T-helper 17 cell (primary cell): ENCODE measurements at regions not wholly inside any gene's neighbourhood (a gene's known extent, or its start where the extent isn't known, plus 50 kb on each side); places are given as distances from the start of the nearest gene placed in this dataset.

Experiments used
- ATAC-seq: fragments of 150-1000 bp; cut with Tn5 transposase; 2 replicates; pipeline ENCODE4 v1.10.0; 2021; ENCODE audit warnings: mild to moderate bottlenecking, moderate library complexity
- DNase-seq, 3 donors: peaks; one replicate each; pipeline versions ENCODE4 v3.0.0 to v3.0.0-alpha.2; 2020 to 2021
- H3K9me3 ChIP-seq: one replicate; pipeline ENCODE4 v1.7.0; 2013; ENCODE audit warnings: low read length, mild to moderate bottlenecking; ENCODE audit not compliant: control insufficient read depth, poor library complexity, severe bottlenecking
- H3K27ac Mint-ChIP-seq: one replicate; pipeline ENCODE4 v1.8.0; 2022; ENCODE audit warnings: mild to moderate bottlenecking, moderate library complexity, mixed read lengths
- H3K27me3 Mint-ChIP-seq: one replicate; pipeline ENCODE4 v1.8.0; 2022; ENCODE audit warnings: mixed read lengths
- H3K36me3 Mint-ChIP-seq: one replicate; pipeline ENCODE4 v1.8.0; 2022; ENCODE audit warnings: low read depth, mixed read lengths
- H3K4me1 Mint-ChIP-seq: one replicate; pipeline ENCODE4 v1.8.0; 2022; ENCODE audit warnings: mild to moderate bottlenecking, mixed read lengths
- H3K4me3 Mint-ChIP-seq: one replicate; pipeline ENCODE4 v1.8.0; 2022; ENCODE audit warnings: mild to moderate bottlenecking, moderate library complexity, mixed read lengths

DNA sequence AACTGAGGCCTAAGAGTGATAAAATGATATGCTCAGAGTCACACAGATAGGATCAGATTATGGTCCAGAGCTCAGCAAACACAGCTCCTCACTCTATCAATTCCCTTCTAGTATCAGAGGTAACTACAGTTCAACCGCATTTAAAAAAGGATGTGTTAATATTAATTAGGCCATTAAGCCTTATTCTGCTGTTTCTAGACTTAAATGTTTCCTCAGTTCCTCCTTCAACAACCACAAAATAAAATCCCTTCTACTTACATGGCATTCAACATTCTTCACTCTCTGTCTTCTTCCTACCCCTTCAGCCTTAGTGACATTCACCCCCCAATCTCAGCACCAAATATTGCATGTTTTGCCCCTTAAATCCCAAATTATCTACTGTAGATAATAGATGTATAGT lies 254.9 kb downstream of the PLPP3 start:
- H3K4me3 Mint-ChIP-seq: no peak overlapping the region
- H3K27me3 Mint-ChIP-seq: no peaks in the 10 kb centered on the region
- DNase-seq: no peak
- no peak for ATAC-seq
- no peaks in the 10 kb centered on the region for H3K4me1 Mint-ChIP-seq
- no peaks in the 10 kb centered on the region for H3K36me3 Mint-ChIP-seq
- H3K9me3 ChIP-seq: no peaks in the 10 kb centered on the region
- H3K27ac Mint-ChIP-seq: no peak overlapping the region

DNA sequence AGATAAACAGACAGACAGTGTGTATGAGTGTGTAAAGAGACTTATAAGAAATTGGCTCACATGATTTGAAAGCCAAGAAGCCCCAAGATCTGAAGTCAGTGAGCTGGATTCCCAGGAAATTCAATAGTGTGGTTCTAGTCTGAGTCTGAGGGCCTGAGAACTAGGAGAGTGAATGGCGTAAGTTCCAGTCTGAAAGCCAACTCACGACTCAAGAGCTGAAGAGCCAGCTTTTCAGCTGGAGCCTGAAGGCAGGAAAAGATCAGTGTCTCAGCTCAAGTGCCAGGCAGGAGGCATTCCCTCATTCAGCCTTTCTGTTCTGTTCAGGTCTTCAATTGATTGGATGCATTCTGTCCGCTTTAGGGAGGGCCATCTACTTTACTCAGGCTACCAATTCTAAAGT lies 257.2 kb downstream of the PLPP3 start:
- no peaks in the 10 kb centered on the region for H3K4me1 Mint-ChIP-seq
- no peak overlapping the region for H3K4me3 Mint-ChIP-seq
- no peaks in the 10 kb centered on the region for H3K27me3 Mint-ChIP-seq
- no peaks in the 10 kb centered on the region for H3K36me3 Mint-ChIP-seq
- no peak overlapping the region for H3K27ac Mint-ChIP-seq
- DNase-seq (no peak), ATAC-seq (no peak)
- no peaks in the 10 kb centered on the region for H3K9me3 ChIP-seq

DNA sequence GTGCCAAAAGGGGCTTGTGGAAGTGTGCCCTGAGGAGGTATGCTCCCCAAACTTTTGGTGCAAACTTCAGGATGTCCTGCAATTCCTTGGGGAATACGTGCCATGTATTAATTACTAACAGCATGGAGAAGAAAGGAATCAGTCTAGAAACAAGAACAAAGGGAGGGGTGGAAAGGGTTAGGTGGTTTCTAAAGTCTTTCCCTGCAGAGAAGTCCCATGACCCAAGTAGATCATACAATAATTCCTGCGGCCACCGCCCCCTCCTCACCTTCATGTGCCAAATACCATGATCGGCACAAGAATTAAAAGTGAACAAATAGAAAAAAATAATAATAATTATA lies 258.2 kb downstream of the PLPP3 start:
- DNase-seq (no peak), ATAC-seq (no peak)
- H3K27me3 Mint-ChIP-seq: no peaks in the 10 kb centered on the region
- no peaks in the 10 kb centered on the region for H3K36me3 Mint-ChIP-seq
- no peak overlapping the region for H3K4me3 Mint-ChIP-seq
- no peaks in the 10 kb centered on the region for H3K9me3 ChIP-seq
- no peak overlapping the region for H3K27ac Mint-ChIP-seq
- no peaks in the 10 kb centered on the region for H3K4me1 Mint-ChIP-seq

DNA sequence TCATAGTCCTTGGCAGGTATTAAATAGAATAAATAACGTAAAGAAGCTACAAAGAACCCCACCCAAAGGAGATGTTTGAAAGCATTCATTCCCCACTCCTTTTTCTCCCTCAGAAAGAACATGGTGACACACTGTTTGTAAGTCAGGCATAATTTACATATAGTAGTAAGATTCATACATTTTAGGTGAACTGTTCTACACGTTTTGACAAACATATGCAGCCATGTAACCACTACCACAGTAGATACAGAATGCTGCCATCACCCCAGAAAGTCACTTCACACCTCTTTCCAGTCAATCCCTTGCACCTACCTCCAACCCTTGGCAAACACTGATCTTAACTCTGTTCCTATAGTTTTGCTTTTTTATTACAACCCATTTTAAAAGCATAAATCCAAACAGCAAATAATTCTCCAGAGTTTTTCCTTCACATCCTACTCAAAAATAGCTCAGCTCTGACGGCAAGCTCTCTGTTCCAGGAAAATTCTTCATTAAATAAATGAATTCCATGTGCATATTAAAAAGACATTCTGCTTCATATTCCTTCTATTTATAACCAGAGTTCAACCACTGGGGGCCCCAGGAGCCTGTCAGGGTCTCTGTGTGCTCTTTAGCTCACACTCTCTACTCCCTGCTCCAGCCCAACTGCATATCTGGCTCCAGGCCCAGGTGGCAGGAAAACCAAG lies 258.8 kb downstream of the PLPP3 start:
- H3K27ac Mint-ChIP-seq: no peak overlapping the region
- DNase-seq: no peak
- H3K9me3 ChIP-seq: no peaks in the 10 kb centered on the region
- no peak for ATAC-seq
- H3K4me3 Mint-ChIP-seq: no peak overlapping the region
- H3K36me3 Mint-ChIP-seq: no peaks in the 10 kb centered on the region
- H3K27me3 Mint-ChIP-seq: no peaks in the 10 kb centered on the region
- no peaks in the 10 kb centered on the region for H3K4me1 Mint-ChIP-seq

DNA sequence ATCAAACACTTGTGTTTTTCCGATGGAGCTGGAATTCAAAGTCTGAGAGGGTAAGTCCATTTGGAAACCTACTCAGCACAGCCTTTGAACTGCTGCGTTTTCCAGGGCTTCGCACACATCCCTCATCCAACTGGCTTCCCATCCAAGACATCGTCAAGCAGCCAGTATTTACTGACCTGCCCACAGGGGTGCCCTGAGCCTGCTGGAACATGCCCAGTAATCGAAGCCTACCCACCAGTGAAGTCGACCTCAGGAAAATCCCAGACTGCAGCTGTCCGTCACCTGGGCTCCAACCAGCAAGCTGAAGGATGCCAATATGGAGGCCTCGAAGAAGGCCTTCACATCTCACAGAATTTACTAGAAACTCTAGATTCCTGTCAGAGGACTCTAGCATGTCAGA lies 261.6 kb downstream of the PLPP3 start:
- H3K27me3 Mint-ChIP-seq: no peaks in the 10 kb centered on the region
- H3K36me3 Mint-ChIP-seq: no peaks in the 10 kb centered on the region
- ATAC-seq (no peak), DNase-seq (no peak)
- no peaks in the 10 kb centered on the region for H3K9me3 ChIP-seq
- H3K27ac Mint-ChIP-seq: no peak overlapping the region
- no peak overlapping the region for H3K4me3 Mint-ChIP-seq
- H3K4me1 Mint-ChIP-seq: no peaks in the 10 kb centered on the region

DNA sequence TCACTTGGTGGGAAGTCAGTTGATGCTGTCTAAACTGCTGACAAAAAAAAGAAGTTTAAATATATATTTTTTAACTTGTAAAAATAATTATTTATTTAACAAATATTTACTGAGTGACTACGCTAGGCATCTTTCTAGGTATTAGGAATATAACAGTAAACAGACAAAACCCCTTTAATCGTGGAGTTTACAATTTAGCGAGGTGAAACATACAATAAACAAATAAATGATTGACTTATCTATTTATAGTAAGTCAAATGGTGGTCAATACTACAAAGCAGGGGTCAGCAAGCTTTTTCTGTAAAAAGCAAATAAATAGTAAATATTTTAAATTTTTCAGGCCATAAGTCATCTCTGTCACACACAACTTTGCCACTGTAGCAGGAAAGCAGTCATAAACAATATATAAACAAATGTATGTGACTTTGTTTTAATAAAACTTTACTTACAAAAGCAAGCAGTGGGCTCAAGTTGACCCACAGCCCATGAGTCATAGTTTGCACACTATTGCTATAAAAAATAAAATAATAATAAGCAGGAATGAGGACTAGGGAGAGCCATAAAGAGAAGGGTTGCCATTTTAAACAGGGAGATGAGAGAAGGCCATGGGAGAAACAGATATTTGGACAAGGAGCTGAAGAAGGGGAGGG lies 263.9 kb downstream of the PLPP3 start:
- H3K4me3 Mint-ChIP-seq: no peak overlapping the region

DNA sequence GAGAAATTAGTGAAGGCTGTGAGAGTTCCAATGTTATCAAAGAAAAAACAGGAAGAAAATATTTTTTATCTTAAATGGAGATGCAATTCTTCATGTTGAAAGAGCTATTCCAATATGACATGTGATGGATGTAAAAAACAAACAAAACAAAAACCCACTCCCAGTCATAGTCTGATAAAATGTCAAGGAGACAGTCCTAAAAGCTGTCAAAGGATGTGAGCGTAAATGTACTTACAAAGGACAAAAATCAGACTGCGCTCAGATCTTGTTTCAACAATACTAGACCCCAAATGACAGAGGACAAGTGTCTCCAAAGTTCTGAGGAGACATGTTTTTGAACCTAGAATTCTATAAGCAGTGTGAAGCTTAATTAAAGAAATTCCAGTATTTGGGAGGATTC lies 265.8 kb downstream of the PLPP3 start:
- no peaks in the 10 kb centered on the region for H3K27me3 Mint-ChIP-seq
- no peak overlapping the region for H3K27ac Mint-ChIP-seq
- DNase-seq (no peak), ATAC-seq (no peak)
- H3K9me3 ChIP-seq: no peaks in the 10 kb centered on the region
- no peak overlapping the region for H3K4me3 Mint-ChIP-seq
- no peaks in the 10 kb centered on the region for H3K36me3 Mint-ChIP-seq
- H3K4me1 Mint-ChIP-seq: no peaks in the 10 kb centered on the region

More for the DNA sequence above, 263.9 kb downstream of the PLPP3 start:
- DNase-seq: no peak
- Mint-ChIP-seq H3K27ac (no peak overlapping the region), H3K4me1 (no peaks in the 10 kb centered on the region), H3K27me3 (no peaks in the 10 kb centered on the region), H3K36me3 (no peaks in the 10 kb centered on the region)
- no peaks in the 10 kb centered on the region for H3K9me3 ChIP-seq
- ATAC-seq: no peak

DNA sequence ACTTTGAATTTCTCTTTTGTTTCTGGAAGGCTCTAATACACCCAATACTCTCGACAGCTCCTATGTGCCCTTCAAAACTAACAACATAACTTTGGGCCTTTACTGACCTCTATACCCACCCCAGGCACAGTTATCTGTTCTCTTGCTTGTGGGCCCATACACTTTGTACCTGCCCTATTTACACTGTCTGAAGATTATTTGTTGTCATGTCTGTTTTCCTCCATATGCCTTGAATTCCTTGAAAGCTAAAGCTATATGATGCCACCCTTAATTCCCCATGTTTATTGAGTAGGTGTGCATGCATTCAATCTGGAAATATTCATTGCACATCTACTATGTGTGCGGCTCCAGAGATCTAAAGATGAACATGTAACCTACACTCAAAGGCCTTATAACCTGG lies 267.6 kb downstream of the PLPP3 start:
- DNase-seq (no peak), ATAC-seq (no peak)
- H3K27ac Mint-ChIP-seq: no peak overlapping the region
- no peaks in the 10 kb centered on the region for H3K36me3 Mint-ChIP-seq
- no peaks in the 10 kb centered on the region for H3K4me1 Mint-ChIP-seq
- no peaks in the 10 kb centered on the region for H3K27me3 Mint-ChIP-seq
- H3K4me3 Mint-ChIP-seq: no peak overlapping the region
- no peaks in the 10 kb centered on the region for H3K9me3 ChIP-seq

DNA sequence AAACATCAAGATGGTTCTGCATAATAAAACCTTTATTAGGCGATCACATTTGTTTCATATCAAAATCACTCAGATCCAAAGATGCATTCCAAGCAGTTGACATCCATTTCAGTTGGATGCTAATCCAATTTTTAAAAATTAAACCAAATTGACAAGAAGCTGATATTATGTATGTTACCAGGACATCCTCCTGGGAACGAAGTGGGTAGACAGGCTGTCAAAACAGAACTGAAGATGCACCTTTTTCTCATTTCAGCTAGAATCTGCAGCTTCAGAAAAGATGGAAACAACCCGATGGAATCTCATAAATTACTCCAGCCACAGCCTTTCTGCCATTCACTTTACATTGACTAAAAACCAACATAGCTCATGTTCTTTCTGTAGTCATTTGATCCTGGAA lies 268.4 kb downstream of the PLPP3 start:
- Mint-ChIP-seq H3K36me3 (no peaks in the 10 kb centered on the region), H3K4me3 (no peak overlapping the region), H3K4me1 (no peaks in the 10 kb centered on the region), H3K27me3 (no peaks in the 10 kb centered on the region), H3K27ac (no peak overlapping the region)
- H3K9me3 ChIP-seq: no peaks in the 10 kb centered on the region
- ATAC-seq (no peak), DNase-seq (no peak)

DNA sequence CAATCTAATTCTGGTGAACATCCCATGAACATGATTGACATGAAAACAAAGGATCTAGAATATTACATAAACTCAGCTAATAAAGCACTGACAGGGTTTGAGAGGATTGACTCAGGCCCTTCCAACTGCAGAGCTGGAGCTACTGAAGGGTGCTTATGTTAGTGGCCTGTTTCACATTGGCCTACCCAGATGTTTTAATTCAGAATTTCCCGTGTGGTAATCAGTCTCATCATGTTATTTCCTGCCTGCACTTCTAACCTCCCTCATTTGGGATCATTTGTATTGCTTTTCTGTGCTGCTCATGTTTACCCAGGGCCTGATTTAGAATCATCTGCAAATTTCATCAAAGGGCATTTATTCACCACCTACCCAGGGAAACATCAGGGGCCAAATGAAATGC lies 270.3 kb downstream of the PLPP3 start:
- no peak overlapping the region for H3K27ac Mint-ChIP-seq
- ATAC-seq: no peak
- no peaks in the 10 kb centered on the region for H3K9me3 ChIP-seq
- H3K4me3 Mint-ChIP-seq: no peak overlapping the region
- H3K36me3 Mint-ChIP-seq: no peaks in the 10 kb centered on the region
- no peaks in the 10 kb centered on the region for H3K27me3 Mint-ChIP-seq
- no peak for DNase-seq
- H3K4me1 Mint-ChIP-seq: no peaks in the 10 kb centered on the region

DNA sequence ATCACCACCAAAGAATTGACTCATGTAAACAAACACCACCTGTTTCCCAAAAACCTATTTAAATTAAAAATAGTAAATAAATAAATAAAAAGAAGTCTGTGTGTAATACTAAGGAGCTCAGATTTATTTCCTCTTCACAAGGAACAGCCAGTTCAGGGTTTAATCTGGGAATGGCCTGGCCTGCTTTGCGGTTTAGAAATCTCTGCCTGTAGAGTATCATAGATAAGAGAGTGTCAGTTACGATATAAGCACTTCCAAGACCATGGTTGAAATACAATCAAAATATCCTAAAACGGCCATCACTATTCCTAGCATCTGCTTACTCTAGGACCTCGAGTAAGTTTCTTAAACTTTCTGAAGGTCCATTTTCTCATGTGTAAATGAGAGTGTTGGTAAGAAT lies 274.4 kb downstream of the PLPP3 start:
- Mint-ChIP-seq H3K4me1 (no peaks in the 10 kb centered on the region), H3K36me3 (no peaks in the 10 kb centered on the region)

DNA sequence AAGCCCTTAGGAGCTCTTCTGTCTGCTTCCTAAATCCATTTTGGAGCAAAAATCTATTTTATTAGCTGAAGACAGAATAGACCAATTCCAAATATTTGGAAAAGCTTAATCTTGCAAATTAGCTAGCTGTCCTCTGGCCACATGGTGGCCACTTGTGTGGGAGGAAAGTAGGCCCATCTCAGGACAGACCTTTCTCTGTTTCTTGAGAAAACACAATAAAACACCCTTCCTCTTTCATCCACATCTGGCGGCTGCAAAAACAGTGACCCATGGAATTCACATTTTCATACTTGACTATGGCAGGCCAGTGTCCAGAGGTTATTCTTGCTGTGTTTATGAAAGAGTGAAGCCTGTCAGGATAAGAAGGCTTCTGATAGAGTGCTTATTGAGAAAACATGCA lies 275.6 kb downstream of the PLPP3 start:
- Mint-ChIP-seq H3K4me1 (no peaks in the 10 kb centered on the region), H3K36me3 (no peaks in the 10 kb centered on the region), H3K27me3 (no peaks in the 10 kb centered on the region), H3K27ac (no peak overlapping the region), H3K4me3 (no peak overlapping the region)
- no peak for DNase-seq
- H3K9me3 ChIP-seq: no peaks in the 10 kb centered on the region
- no peak for ATAC-seq

More for the DNA sequence above, 274.4 kb downstream of the PLPP3 start:
- H3K9me3 ChIP-seq: no peaks in the 10 kb centered on the region
- Mint-ChIP-seq H3K4me3 (no peak overlapping the region), H3K27me3 (no peaks in the 10 kb centered on the region), H3K27ac (no peak overlapping the region)
- DNase-seq: no peak
- ATAC-seq: no peak

DNA sequence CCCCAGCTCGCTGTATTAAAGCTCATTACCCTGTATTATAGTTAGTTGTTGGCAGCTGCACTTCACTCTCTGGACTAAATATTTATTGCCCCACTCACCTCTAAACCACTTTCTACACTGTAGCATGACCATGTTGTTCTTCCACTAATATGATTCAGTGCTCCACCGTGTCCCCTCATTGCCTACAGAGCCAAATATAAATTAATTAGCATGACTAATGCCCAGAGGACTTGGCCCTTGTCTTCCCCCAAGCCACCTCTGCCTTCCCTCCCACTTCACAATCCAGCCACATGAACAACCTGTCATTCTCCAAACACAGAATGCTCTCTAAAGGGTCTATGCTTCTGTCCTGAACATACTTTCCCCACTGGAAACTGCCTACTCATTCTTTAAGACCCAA lies 276.5 kb downstream of the PLPP3 start:
- no peak overlapping the region for H3K4me3 Mint-ChIP-seq
- ATAC-seq (no peak), DNase-seq (no peak)
- H3K36me3 Mint-ChIP-seq: no peaks in the 10 kb centered on the region
- no peak overlapping the region for H3K27ac Mint-ChIP-seq
- no peaks in the 10 kb centered on the region for H3K27me3 Mint-ChIP-seq
- H3K4me1 Mint-ChIP-seq: no peaks in the 10 kb centered on the region
- H3K9me3 ChIP-seq: no peaks in the 10 kb centered on the region

DNA sequence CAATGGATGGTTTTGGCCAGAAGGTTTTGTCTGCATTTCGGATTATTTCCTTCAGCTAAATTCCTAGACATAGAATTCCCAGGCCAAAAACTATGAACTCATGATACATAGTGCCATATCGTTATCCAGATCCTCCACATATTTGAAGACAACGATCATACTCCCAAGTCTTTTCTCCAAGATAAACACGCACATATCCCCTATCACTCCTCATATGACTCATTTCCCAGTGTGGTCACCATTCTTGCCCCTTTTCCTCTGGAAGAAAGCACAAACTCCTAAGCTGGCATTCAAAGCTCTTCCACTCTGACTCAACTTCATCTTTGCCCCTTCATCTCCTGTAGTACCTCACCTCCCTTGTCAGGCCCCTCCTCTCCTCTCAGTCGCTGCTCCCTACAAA lies 277.6 kb downstream of the PLPP3 start:
- Mint-ChIP-seq H3K4me1 (no peaks in the 10 kb centered on the region), H3K36me3 (no peaks in the 10 kb centered on the region), H3K4me3 (no peak overlapping the region), H3K27me3 (no peaks in the 10 kb centered on the region), H3K27ac (no peak overlapping the region)
- DNase-seq: no peak
- no peaks in the 10 kb centered on the region for H3K9me3 ChIP-seq
- no peak for ATAC-seq
